ENCODE measurements at regions not wholly inside any gene's neighbourhood (a gene's known extent, or its start where the extent isn't known, plus 50 kb on each side); places are given as distances from the start of the nearest gene placed in this dataset.
"Not testable (repeated sequence)": the region's sequence is repeated elsewhere in the genome, so short reads cannot be mapped to it uniquely, and the experiment has no call there.

- DNase-seq = not testable (repeated sequence)
These were observed 69.1 kb downstream of the ZNF518B start for GRCh38 chr4:10388146-10388545.

GRCh38 chr4:10385994-10386394, 71.2 kb downstream of the ZNF518B start:
- DNase-seq = no peak

DNA sequence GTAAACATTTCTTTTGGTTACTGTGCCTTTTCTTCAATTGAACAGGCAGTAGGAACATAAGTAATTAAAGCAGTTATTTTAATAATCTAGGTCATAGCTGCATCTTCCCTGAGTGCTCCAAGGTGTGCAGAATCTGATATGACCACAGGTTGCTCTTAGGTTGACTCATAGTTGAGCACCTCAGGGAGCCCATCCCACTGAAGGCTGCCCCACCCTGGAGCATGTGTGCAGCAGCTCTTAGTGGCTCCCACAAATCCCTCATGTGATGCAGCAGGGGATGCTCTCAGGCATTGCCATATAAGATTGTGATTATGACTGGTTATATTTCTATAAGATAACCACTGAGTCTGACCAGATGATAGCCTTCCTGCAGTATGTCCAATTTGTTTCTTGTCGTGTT, 72.3 kb downstream of the ZNF518B start:
- no peak for DNase-seq

GRCh38 chr4:10383417-10383816, 73.8 kb downstream of the ZNF518B start:
- DNase-seq = no peak

DNA sequence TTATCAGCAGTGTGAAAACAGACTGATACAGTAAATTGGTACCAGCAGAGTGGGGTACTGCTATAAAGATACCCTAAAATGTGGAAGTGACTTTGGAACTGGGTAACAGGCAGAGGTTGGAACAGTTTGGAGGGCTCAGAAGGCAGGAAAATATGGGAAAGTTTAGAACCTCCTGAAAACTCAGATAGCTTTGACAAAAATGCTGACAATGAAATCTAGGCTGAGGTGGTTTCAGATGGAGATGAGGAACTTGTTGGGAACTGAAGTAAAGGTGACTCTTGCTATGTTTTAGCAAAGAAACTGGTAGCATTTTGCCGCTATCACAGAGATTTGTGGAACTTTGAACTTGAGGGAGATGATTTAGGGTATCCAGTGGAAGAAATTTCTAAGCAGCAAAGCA, 75.1 kb downstream of the ZNF518B start:
- DNase-seq = not testable (repeated sequence)

- DNase-seq = no peak
These were observed 76.1 kb downstream of the ZNF518B start for GRCh38 chr4:10381146-10381545.

DNA sequence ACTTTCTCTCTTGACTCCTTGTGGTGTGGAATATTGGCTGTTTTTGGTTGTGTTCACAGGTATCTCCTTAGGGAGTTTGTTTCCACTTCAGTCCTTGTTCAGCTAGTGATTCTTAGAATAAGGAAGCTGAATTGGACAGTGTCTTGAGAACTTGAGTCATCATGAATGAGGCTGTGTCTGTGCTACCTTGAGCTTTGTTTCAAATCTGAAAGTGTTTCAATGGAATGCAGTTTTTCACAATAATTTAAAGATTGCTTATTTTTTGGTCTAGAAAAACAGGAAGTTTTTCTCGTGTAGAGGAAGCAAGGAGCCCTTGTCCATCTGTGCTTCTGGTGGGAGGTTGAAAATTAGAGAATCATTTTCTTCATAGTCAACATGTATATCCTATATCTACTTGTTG, 76.5 kb downstream of the ZNF518B start:
- no peak for DNase-seq

GRCh38 chr4:10371869-10372471, 85.3 kb downstream of the ZNF518B start:
- DNase-seq = no peak

- no peak for DNase-seq
These were observed 86.1 kb downstream of the ZNF518B start for GRCh38 chr4:10371121-10371520.

- DNase-seq = no peak
These were observed 87.7 kb downstream of the ZNF518B start for GRCh38 chr4:10369517-10369916.

DNA sequence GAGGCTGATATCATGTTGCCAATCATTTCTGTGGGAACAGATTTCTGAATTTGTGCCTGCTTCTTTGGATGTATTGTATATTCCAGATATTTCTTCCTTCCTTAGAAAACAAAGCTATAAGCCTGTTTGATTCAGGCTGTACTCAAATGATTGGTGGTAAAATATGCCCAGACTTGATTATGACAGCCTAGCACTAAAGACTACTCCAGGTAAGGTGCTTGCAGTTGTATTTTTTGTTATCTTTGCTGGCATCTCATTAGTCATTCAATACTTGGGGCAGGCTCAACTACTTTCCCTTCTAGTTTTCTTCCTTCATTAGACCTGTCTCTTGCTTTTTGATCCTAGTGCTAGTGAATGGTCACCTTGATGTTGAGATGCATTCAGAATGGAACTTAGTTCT, 90.6 kb downstream of the ZNF518B start:
- DNase-seq = no peak

DNA sequence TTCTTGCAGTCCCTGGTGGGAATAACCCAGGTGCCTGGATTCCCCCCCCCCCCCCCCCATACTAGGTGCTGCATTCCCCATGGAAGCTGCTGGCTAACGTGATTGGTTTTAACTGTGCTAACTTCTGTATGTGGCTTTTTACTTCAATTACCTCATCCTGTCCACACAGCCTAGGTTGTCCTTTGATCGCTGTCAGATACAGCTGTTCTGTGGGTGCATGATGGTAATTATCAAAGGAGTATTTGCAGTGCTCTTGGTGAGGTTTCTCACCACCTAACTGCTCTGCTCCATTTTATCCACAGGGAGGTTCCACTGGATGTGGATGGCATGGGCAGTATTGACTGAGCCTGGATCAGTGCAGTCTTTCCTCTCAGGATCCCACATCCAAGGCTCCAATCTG, 93.0 kb downstream of the ZNF518B start:
- DNase-seq = no peak

GRCh38 chr4:10354746-10355145, 102.5 kb downstream of the ZNF518B start:
- DNase-seq = no peak

GRCh38 chr4:10354225-10354624, 103.0 kb downstream of the ZNF518B start:
- DNase-seq = no peak

GRCh38 chr4:10353110-10353509, 104.1 kb downstream of the ZNF518B start:
- DNase-seq = no peak

DNA sequence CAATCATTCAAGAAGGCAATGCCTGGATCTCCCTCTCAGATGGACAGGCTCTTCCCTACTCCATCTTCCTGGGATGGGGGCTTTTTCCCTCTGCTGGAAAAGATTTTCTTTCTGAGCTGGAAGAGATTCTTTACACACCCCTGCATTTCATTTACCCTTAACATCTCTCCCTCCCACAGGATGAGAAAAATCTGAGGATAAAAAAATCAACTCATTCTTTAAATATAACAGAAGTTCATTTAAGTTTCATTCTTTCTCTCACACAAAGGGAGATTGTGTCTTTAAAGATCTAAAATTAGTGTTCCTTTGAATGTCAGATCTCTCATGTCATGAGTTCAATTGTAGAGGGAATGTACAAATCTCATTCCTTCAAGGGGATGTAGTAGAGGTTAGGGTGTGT, 109.0 kb downstream of the ZNF518B start:
- DNase-seq = no peak

DNA sequence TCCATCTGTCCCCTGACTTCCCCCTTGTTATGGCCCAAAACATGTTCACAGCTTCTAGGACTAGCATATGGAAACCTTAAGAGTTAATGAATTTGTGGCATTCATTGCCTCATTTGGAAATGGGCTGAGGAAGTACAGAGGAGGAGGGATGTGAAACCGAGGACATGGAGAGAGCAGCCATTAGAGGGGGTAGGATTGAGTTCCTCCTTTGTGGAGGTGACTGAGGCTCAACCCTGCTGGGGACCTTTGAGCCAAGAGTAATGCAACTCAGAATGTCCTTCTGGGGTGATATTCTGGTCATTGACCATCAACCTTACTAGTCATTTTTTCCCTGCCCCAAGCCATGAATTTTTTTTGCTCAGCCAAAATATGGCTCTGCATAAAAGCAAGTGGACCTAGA, 109.4 kb downstream of the ZNF518B start:
- no peak for DNase-seq

- DNase-seq = no peak
These were observed 109.9 kb downstream of the ZNF518B start for GRCh38 chr4:10347281-10347795.

- DNase-seq = no peak
These were observed 111.2 kb downstream of the ZNF518B start for GRCh38 chr4:10346023-10346422.

DNA sequence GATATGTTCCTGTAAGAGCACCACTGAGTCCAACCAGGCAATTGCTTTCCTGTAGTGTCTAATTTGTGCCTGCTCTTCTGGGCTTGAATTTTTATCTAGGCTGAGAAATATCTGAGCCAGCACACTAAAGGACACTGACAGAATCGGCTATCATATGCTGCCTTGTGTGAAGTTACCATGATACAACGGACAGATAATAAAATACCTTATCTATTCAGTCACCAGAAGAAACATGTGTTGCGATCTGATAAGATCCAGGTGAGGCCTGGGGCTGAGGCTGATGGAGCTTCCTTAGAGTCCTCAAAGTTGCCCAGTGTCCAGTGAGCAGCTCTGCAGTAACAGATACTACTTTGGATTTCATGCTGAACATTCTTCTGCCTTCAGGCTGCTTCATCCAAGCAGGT, 111.8 kb downstream of the ZNF518B start:
- DNase-seq = no peak

DNA sequence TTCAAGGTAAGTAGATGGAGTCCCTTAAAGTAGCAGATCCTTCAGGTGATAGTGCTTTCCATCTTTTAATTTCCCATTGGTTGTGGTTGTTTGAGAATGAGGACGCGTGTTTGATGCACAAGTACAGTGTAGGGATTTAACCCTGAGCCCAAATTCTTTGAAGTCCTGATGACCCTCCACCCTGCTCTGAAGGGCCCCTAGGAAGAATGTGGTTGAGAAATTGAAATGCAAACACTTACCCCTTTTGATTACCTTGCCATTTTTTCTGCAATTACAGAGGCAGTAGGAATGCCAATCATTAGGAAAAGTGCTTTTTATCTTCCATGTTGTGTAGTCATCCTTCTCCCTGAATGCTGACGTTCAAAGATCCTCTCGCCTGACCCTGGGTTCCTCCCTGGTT, 112.4 kb downstream of the ZNF518B start:
- DNase-seq = no peak

- DNase-seq = no peak
These were observed 113.6 kb downstream of the ZNF518B start for GRCh38 chr4:10343656-10344055.

DNA sequence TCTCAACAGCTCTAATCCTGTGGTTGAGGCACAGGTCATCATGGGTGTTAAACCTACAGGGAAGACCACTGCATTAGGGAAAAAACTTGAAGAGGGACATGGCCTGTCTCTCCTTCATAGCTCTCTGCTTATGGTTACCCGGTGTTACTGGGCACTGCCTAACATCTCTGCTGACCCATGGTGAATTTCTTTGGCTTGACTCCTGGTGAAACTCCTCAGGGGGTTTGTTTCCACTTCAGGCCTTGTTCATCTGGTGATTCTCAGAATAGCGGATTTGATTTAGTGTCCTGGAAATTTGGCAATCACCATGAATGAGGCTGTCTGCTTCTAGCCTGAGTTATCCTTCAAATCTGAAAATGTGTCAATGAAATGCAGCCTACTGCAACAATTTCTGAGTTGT, 114.4 kb downstream of the ZNF518B start:
- no peak for DNase-seq

DNA sequence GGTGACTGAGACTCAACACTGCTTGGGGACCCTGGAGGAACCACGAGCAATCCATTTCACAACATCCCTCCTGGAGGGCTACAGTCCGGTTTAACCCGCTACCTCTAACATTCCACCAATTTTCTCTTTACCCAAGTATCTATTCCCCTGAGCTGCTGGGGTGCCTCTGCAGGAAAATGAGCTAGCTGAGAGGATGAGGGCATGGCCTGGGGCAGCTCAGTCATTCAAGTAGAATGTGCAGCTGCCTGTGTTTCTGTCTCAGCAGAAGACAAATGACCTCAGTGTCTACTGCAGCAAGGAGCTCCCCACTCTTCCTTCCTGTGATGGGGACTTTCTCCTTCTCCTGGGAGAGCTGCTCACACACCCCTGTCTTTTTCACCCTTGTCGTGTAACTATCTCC, 120.8 kb downstream of the ZNF518B start:
- DNase-seq = no peak

DNA sequence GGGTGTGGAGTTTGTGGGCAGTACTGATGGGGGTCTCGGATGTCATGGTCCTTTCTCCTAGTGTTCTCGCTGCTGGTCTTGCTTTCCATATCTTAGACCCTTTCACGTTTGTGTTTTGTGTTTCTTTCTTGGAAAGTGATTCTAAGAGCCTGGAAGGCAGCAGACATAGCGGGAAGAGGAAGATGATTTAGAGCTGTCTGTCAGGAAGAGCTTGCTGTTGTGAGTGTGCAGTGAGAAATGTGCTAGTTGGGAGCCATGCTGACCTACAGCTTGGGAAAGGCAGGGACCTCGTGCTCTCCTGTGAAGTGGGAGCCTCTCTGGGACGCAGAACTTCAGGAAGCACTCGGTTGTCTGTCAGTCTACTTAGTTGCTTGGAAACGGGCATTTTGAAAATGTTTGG, 122.2 kb downstream of the ZNF518B start:
- no peak for DNase-seq

All from activated CD4-positive, alpha-beta T cell treated with anti-CD3 and anti-CD28 coated beads, Interleukin-10, Interleukin-2, amounts not matched to agents 100 ng/mL and 50 ng/mL, durations not matched to agents 16 hours and 8 hours (primary cell).